GM18499 (cell line): ENCODE measurements at regions not wholly inside any gene's neighbourhood (a gene's known extent, or its start where the extent isn't known, plus 50 kb on each side); places are given as distances from the start of the nearest gene placed in this dataset.
"Not testable (repeated sequence)": the region's sequence is repeated elsewhere in the genome, so short reads cannot be mapped to it uniquely, and the experiment has no call there.

Experiments used
- ATAC-seq: cut with Tn5 transposase; IDR thresholded peaks from one replicate; pipeline ENCODE4 v1.9.1; 2021; ENCODE audit warnings: moderate number of reproducible peaks; ENCODE audit not compliant: insufficient read depth, unreplicated experiment

GRCh38 chrX:67213686-67214085, 330.1 kb upstream of the AR start:
- ATAC-seq = not testable (repeated sequence)

- ATAC-seq = no peak
Observed at GRCh38 chrX:67207912-67208311, 335.9 kb upstream of the AR start.

- ATAC-seq = no peak
Observed at GRCh38 chrX:67159437-67159836, 384.4 kb upstream of the AR start.

GRCh38 chrX:67114635-67115034, 429.2 kb upstream of the AR start:
- no peak for ATAC-seq

GRCh38 chrX:67105758-67106116, 438.1 kb upstream of the AR start:
- no peak for ATAC-seq

- no peak for ATAC-seq
Observed at GRCh38 chrX:67104982-67105757, 438.7 kb upstream of the AR start.

GRCh38 chrX:67100031-67100884, 443.6 kb upstream of the AR start:
- no peak for ATAC-seq

GRCh38 chrX:67094061-67094460, 449.8 kb upstream of the AR start:
- ATAC-seq = no peak

- ATAC-seq = no peak
Observed at GRCh38 chrX:67050760-67051159, 411.9 kb upstream of the EDA2R start.

GRCh38 chrX:67044866-67045265, 406.0 kb upstream of the EDA2R start:
- ATAC-seq = no peak

- ATAC-seq = no peak
Observed at GRCh38 chrX:67044029-67044653, 405.3 kb upstream of the EDA2R start.

- no peak for ATAC-seq
Observed at GRCh38 chrX:67004451-67004850, 365.6 kb upstream of the EDA2R start.

GRCh38 chrX:66994729-66995128, 355.9 kb upstream of the EDA2R start:
- no peak for ATAC-seq

GRCh38 chrX:66992077-66992476, 353.2 kb upstream of the EDA2R start:
- ATAC-seq = not testable (repeated sequence)

GRCh38 chrX:66988331-66988730, 349.5 kb upstream of the EDA2R start:
- no peak for ATAC-seq

GRCh38 chrX:66961665-66962064, 322.8 kb upstream of the EDA2R start:
- no peak for ATAC-seq

GRCh38 chrX:66931713-66932112, 292.8 kb upstream of the EDA2R start:
- no peak for ATAC-seq

GRCh38 chrX:66930516-66930915, 291.6 kb upstream of the EDA2R start:
- not testable (repeated sequence) for ATAC-seq

GRCh38 chrX:66920296-66920695, 281.4 kb upstream of the EDA2R start:
- no peak for ATAC-seq

- ATAC-seq = no peak
Observed at GRCh38 chrX:66919280-66919832, 280.5 kb upstream of the EDA2R start.

GRCh38 chrX:66918511-66918910, 279.6 kb upstream of the EDA2R start:
- ATAC-seq = no peak
